GM21723 (cell line): ENCODE measurements at regions not wholly inside any gene's neighbourhood (a gene's known extent, or its start where the extent isn't known, plus 50 kb on each side); places are given as distances from the start of the nearest gene placed in this dataset.

Experiments
- ATAC-seq: cut with Tn5 transposase; IDR thresholded peaks from one replicate; pipeline ENCODE4 v1.9.1; 2021; ENCODE audit warnings: mild to moderate bottlenecking, moderate library complexity; ENCODE audit not compliant: unreplicated experiment

GRCh38 chr9:80440724-80441123, 869.0 kb downstream of the TLE4 start:
- ATAC-seq, result no peak

- ATAC-seq, result no peak
Observed at GRCh38 chr9:80437825-80438224, 866.1 kb downstream of the TLE4 start.

GRCh38 chr9:80437091-80437640, 865.4 kb downstream of the TLE4 start:
- no peak for ATAC-seq

- ATAC-seq, result no peak
Observed at GRCh38 chr9:80435591-80435990, 863.8 kb downstream of the TLE4 start.

- ATAC-seq, result no peak
Observed at GRCh38 chr9:80426992-80427391, 855.2 kb downstream of the TLE4 start.

GRCh38 chr9:80417211-80417773, 845.5 kb downstream of the TLE4 start:
- no peak for ATAC-seq

- no peak for ATAC-seq
Observed at GRCh38 chr9:80410106-80410505, 838.3 kb downstream of the TLE4 start.

GRCh38 chr9:80407220-80407619, 835.5 kb downstream of the TLE4 start:
- no peak for ATAC-seq

- ATAC-seq, result no peak
Observed at GRCh38 chr9:80401243-80401642, 829.5 kb downstream of the TLE4 start.

GRCh38 chr9:80400624-80401230, 829.0 kb downstream of the TLE4 start:
- no peak for ATAC-seq

GRCh38 chr9:80399606-80400005, 827.8 kb downstream of the TLE4 start:
- ATAC-seq, result no peak

GRCh38 chr9:80387828-80388227, 816.1 kb downstream of the TLE4 start:
- ATAC-seq, result no peak

GRCh38 chr9:80385246-80385645, 813.5 kb downstream of the TLE4 start:
- no peak for ATAC-seq

GRCh38 chr9:80383331-80383730, 811.6 kb downstream of the TLE4 start:
- ATAC-seq, result no peak

- ATAC-seq, result no peak
Observed at GRCh38 chr9:80382211-80382891, 810.6 kb downstream of the TLE4 start.

- no peak for ATAC-seq
Observed at GRCh38 chr9:80380301-80380700, 808.5 kb downstream of the TLE4 start.

- ATAC-seq, result no peak
Observed at GRCh38 chr9:80378669-80379293, 807.0 kb downstream of the TLE4 start.

GRCh38 chr9:80376180-80376579, 804.4 kb downstream of the TLE4 start:
- ATAC-seq, result no peak

- no peak for ATAC-seq
Observed at GRCh38 chr9:80375477-80375876, 803.7 kb downstream of the TLE4 start.

- no peak for ATAC-seq
Observed at GRCh38 chr9:80369641-80370040, 797.9 kb downstream of the TLE4 start.

- ATAC-seq, result no peak
Observed at GRCh38 chr9:80366626-80367025, 794.9 kb downstream of the TLE4 start.
